ENCODE measurements at regions not wholly inside any gene's neighbourhood (a gene's known extent, or its start where the extent isn't known, plus 50 kb on each side); places are given as distances from the start of the nearest gene placed in this dataset.
"Not testable (repeated sequence)": the region's sequence is repeated elsewhere in the genome, so short reads cannot be mapped to it uniquely, and the experiment has no call there.

DNA sequence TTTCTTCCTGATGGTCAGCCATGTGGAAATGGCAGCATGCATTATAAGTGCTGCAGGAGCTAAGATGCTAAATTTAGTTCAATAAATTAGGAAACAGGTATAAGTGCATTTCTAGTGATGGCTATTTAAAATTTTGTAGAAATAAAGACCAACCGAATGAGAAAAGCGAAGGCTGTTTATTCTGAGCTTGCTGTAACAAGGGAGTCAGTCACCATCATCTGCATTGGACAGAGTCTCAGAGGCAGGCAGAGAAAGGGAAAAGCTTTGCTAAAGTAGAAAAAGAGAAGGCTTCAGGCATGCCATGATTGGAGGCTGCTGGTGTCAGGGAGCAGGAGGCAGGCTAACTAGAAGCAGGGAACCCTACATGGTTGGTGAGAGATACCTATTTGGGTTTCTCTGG lies 451.0 kb downstream of the EDEM1 start:
- DNase-seq: no peak

DNA sequence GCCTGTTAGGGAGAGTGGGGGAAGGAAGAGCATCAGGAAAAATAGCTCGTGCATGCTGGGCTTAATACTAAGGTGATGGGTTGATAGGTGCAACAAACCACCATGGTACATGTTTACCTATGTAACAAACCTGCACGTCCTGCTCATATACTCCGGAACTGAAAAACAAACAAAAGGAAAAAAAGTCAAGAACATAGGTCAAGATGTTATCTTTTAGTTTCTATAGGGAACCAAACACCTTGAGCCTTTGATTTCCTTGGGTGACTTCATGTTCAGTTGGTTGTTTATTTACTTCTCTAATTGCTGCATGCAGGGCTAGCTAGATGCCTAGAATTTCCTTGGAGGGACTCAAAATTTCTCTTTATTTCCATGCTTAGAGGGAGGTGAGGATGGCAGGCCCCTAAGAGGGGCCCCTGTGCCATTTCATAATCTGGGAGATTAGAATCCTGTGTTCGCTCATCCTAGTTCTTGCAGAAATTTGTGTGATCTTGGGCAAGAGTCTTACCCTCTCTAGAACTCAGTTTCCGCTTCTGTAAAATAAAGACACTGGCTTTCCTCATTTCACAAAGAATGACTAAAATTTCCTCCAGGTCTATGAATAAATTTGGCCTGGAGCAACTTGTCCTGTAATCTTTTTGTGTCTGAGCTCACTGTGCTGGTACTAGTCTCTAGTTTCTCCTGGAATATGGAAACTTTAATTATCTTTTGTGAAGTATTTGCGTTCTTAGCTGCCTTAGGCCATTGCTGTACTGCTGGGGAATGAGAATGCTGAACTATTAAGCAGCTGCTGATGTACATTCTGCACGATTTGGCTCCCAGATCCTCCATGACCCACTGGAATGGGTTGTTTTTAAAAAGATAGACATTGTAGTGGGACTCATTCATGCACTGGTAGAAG lies 457.5 kb downstream of the EDEM1 start:
- no peak for DNase-seq

DNA sequence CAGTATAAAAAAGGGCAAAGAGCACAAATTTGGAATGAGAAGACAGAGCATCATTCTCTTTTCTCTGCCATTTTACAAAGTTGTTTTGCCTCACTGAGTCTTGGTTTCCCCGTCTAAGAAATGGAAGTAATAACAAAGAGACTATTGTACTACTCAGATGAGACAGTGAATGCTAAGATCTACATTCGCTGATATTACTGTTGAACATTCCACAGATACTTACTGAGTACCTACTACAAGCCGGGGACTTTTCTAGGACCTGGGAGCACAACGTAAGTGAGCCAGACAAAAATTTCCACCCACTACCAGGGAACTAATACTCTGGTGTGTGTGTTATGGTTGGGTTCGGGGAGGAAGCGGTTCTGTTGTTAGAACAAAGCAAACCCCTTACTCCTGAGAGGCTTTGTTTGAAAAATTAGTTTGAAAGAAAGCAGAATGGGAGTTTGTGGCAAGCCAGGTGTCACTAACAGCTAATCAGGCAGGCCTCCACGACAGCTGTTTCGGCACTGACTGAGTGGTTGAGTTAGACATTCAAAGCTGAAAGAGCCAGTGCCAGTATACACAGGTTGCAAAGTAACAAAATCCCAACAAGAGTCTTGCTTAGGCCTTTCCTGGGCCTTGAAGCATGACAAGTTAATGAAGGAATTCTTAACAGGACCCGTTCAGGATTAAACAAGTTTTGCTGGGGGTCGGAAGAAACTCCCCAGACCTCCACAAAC lies 458.3 kb downstream of the EDEM1 start:
- no peak for DNase-seq

DNA sequence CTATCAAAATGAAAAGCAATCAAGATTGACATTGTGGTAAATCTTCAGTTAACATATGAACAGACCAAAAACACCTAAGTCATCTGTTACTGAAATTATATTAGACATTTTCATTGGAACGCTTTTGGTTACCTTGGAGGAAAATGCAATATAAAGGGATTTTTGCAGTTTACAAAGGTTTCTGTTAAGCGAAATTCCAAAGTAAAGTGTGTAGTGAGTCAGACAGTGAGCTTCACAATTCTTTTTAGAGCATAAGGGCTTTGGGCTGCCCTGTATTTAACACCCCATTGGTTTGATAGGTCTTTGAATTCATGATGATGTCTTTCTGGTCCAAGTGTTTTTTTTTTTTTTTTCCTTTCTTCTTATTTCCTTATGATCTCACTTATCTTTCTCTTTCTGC lies 462.8 kb downstream of the EDEM1 start:
- DNase-seq: no peak

DNA sequence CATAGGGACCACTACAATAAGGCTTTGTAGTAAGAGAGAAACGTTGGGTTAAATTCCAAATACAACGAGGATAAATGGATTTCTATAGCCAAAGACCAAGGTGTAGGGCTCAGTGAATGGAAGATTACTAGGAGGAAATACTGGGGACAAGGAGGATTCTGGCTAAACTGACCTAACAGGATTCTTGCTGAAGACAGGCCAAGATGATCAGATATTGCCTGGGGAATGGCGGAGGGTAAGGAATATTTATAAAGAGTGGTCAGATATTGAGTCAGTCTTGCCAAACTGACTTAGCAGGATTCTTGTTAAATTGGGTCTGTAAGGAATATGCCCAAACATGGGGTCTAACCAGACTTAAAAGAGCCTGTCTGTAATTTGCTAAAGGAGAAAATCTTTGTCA lies 463.8 kb downstream of the EDEM1 start:
- DNase-seq: no peak

DNA sequence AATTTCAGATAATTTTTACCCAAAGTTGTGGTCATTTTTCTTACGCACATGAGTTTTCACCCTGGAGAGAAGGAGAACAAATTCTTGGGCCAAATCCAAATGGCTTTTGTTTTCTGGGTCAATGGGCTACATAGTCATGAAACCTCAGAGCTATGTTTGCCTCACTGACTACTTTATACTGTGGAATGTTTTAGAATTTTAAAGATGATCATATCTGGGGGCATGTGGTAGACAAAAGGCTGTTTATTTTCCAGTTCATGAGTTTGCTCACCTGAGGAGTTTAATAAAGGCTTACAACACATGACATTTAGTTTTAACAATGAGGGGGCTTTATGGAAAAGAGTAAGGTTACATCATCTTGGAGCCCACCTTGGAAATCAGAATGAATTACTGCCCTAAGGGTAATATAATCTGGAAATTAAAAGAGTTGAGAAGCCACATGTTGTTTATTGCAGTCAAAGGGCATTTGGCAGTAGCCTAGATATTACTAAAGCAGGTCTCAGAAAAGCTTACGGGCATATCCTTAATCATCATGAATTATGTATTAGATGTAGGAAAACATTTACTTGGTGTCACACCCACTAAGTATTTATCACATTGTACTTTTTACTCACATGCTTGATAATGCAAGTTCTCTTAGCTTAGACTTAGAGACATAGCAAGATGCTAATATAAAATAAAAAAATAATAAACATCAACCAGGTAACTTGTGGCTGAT lies 466.1 kb downstream of the EDEM1 start:
- DNase-seq: no peak

DNA sequence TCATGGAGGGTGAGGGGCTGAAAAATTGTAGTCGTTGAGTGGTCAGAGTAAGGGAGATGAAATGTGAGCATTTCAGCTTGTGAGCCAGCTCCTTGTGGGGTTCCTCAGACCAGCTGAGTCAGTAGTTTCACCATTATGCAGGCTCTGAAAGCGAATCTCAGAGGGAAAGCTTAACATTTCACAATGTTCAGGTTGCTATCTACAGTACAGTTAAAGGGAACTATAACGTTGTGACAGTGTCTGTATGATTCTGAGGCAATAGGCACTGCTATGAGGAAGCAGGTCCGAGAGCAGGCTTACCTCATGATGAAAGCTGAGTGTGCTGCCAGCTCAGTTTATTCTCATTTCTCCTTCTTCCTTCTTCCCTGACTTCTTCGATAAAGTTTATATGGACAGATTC lies 469.6 kb downstream of the EDEM1 start:
- DNase-seq: no peak

DNA sequence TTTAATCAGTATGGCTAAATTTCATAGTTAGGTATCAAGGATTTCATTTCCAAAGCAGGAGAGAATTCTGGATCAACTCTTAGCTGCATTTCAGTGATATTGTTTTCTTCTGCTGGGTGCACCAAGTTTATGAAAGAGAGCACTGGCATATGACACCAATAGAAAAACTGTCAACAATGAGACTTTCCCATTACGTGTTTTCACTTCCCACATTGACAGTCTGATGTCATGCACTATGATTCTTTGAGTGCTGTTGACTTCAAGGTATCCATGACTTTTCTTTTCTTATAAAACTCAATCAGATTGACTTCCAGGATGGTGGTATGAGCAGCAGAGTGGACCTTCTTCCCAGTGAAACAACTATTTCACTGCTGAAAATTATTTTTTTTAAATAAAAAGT lies 476.1 kb downstream of the EDEM1 start:
- DNase-seq: no peak

DNA sequence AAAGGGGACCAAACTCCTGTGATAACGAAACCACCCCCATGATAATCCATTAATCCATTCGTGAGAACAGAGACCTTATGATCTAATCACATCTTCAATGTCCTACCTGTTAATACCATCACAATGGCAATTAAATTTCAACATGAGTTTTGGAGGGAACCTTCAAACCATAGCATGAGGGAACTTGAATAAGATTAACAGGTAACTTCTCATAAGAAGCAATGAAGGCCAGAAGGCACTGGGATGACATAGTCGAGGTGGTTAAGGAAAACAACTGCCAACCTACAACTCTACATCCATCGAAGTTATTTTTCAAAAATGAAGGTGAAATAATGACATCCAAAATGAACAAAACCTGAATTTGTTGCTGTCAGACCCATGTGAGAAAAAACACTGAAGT lies 478.9 kb downstream of the EDEM1 start:
- DNase-seq: no peak

DNA sequence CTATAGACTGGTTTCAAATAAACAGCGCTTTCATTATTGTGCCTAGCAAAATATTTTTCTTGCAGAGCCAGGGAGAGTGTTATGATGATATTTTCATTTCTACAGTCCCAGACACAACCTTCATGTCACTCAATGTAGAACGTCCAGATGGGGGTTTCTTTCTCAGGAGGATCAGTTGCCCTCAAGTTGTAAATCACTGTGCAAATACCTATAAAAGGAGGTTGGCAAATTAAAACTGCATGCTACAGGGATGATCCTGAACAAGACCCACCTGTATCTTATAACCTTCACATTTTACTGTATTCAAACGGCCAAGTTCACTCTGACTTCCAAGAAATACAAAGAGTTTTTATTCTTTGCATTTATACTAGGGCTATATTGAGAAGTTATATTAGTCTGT lies 486.0 kb downstream of the EDEM1 start:
- no peak for DNase-seq

DNA sequence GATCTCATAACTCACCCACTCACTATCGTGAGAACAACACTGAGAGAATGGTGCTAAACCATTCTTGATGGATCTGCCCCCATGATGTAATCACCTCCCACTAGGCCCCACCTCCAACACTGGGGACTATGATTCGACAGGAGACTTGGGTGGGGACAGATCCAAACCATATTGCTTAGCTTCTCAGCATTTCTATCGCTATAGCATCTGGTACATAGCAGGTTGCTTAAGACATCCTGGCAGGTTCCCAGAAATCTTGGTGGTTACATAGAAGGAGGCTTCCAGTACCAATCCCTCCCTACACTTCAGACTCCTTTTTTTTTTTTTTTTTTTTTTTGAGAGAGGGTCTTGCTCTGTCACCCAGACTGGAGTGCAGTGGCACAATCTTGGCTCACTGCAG lies 487.8 kb downstream of the EDEM1 start:
- no peak for DNase-seq

DNA sequence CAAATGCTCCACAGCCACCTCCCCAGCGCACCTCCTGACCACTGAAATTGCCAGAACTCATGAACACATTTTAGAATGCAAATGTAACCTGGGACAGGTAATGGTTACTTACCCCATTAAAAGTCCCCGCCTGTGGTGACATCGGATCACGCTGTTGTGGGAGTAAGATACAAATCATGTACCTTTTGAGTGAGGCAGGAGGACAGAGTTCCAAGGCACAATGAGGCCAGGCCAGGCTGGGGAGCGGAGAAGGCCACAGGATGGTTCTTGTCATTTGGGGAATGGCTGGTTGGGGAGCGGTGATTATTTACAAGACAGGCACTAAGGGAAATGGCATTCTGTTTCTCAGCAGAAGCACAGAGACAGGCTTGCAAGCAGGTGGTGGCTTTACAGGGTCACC lies 490.0 kb downstream of the EDEM1 start:
- no peak for DNase-seq

DNA sequence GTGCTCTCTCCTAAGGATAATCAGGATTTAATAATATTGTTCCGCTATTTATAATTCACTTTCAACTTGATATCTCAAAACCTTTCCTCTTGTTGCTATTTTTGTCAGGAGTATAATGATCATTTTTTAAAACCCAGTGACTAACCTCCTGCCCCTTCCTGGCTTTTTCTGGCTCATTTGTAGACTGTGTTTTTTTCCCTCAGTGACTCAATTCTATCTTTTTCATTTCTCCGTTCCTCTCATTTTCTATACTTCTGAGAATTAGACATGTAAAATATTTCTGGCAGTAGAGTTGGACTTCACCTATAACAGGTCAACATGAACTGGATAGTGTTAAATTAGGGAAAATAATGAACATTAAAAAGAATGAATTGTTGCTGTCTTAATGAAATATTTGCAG lies 490.7 kb downstream of the EDEM1 start:
- no peak for DNase-seq

DNA sequence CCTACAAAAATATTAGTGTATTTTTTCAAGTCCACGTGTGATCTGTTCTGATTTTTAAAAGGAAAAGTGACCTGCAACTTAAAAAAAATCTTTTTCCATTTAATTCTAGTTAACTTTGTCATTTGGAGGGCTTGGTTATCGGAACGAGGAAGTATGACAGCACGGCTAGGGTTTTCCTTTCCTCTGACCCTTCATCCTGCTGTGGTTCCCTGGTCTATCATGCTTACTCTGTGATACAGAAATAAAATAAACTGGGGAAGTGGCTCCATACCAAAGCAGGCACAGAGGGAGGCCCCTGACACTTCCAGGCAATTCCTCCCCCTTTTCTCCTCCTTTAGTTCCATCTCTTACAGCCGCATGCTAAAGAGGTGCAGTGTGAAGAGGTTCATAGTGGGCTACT lies 491.3 kb downstream of the EDEM1 start:
- no peak for DNase-seq

DNA sequence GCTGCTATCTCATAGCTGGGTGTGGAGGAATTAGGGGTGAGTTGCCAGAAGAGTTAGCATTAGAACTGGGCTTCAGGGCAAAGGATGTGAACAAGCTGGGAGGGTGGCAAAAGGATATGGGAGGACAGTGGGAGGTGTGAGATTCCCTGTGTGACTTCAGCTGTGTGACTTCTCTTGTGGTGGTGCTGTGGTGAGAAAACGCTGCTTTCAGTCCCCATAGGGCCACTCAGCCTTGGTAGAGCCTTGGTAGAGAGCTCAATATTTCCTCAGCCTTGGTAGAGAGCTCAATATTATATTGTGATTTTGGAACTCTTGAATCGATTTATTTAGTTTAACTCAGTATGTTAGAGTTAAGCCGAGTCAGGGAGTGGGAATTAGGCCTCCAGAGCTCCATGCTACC lies 499.7 kb downstream of the EDEM1 start:
- DNase-seq: no peak

DNA sequence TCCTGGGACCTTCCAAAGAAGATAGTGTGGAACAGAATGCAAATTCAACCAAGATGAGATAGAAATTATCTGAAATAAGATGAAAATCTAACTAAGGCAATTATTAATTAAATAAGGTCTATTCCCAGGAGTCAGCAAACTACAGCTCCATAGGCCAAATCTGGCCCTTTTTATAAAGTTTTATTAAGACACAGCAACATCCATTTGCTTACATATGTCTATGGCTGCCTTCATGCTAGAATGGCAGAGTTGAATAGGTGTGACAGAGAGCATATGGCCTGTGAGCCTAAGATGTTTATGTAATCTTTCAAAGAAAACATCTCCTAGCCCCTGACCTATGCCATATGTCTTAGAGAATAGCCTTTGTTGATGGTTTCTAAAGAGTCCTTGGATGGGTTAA lies 503.0 kb downstream of the EDEM1 start:
- no peak for DNase-seq

DNA sequence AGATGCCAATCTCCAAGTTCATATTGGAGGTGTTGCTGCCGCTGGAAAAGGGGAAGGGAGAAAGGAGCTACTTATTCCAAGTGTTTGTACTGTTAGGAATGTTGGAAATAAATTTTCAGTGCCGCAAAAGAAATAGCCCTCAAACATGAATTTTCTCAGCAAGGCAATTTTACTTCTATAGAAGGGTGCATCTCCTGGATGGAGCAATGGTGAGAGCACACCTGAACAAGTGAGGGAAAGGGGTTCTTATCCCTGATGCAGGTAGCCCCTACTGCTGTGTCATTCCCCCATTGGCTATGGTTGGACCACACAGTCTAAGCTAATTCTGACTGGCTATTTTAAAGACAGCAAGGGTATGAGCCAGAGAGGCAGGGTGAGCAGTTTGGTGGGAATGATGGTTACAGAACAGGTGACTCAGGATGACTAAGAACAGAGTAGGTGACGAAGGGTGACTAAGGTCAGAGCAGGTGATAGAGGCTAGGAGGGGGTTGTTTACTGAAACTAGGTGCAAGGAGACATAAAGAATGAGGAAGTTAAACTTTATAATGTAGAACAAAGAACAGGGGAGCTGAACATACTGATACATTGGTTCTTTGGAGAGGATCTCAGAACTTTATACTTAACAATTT lies 503.5 kb downstream of the EDEM1 start:
- DNase-seq: no peak

DNA sequence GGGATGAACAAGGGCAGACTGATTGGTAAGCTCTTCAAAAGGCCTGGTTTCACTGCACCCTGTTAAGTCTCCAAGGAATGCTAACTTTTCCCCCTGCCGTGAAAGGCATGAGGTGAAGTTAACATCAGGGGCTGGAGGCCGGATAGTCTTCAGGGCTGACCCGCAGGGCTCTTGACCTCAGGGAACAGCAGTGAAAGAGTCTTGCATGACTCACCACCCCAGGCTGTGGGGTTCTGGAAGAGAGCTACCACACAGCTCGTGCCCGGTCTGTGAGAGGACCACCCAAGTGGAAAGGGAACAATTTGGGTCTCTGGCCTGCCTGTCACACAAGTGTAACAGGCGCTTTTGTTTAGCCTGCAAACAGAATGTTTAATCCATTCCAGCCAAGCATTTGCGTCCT lies 504.9 kb downstream of the EDEM1 start:
- DNase-seq: no peak

DNA sequence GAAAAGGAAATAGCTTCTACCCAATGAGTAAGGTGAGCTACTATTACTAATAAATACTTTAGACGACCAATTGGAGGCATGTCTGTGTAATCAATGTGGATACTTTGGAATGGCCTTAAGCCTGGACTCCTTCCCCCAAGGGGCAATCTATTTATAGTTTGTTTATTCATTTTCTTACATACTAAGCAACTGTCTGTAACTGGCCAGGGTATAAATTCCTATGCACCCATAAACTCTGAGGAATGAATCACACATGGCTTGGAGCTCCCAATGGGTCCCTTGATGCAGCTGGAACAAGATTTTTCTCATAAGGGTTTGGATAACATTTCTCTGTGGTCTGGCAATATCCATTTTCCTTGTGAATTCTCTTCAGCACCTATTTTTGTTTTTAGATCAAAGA lies 506.8 kb downstream of the EDEM1 start:
- no peak for DNase-seq

DNA sequence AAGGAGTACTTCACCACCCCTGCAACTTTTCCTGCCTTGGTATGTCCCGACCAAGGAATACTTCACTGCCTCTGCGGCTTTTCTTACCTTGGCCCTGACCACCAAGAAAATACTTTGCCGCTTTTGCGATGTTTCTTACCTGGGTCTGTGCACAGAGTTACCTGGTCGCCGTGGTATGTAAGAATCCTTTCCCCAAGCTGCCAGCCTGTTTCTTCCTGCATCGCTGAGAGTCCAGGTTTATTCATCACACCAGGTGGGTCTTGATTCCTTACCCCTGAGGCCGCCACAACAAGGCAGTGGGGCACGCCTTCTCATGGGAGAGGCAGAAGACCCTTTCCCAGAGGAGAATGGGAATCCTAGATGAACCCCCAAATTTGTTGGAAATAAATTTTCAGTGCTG lies 511.3 kb downstream of the EDEM1 start:
- DNase-seq: no peak

DNA sequence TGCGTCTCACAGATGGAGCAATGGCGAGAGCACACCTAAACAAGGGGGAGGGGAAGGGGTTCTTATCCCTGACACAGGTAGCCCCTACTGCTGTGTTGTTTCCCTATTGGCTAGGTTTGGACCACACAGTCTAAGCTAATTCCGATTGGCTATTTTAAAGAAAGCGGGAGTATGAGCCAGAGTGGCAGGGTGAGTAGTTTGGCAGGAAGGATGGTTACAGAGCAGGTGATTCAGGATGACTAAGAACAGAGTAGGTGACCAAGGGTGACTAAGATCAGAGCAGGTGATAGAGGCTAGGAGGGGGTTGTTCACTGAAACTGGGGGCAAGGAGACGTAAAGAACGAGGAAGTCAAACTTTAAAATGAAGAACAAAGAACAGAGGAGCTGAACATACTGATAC lies 511.8 kb downstream of the EDEM1 start:
- DNase-seq: no peak

DNA sequence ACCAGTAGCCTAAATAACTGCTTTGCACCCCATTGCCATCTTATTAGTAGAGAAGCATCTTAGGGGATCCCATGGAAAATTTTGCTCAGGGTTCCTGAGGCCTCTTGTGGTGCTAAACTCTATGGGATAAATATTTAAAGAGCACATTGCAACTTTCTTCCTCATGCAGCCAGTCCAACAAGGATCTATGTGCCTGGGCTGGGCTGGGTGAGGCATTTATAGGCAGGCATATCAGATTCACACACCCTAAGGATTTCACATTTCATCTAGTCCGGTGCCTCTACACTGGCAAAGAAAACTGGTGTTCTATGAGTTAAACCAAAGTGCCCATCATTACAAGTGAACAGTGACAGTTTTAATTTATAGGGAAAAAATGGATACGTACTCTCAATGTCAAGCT lies 512.3 kb downstream of the EDEM1 start:
- DNase-seq: no peak

DNA sequence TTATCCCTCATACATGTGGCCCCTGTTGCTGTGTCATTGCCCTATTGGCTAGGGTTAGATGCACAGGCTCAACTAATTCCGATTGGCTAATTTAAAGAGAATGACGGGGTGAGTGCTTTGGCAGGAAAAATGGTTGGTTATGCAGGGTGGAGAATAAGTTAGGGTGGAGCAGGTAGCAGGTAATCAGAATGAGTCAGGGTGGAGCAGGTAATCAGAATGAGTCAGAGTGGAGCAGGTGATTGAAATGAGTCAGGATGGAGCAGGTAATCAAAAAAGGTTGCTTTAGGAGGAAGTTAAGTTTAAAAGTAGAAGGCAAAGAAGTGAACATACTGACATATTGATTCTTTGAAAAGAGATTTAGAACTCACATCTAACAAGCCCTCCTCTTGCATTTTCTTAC lies 513.5 kb downstream of the EDEM1 start:
- DNase-seq: not testable (repeated sequence)

Measured in fibroblast of upper back skin (primary cell).